D721Med (cell line): ENCODE measurements at regions not wholly inside any gene's neighbourhood (a gene's known extent, or its start where the extent isn't known, plus 50 kb on each side); places are given as distances from the start of the nearest gene placed in this dataset.
"Not testable (repeated sequence)": the region's sequence is repeated elsewhere in the genome, so short reads cannot be mapped to it uniquely, and the experiment has no call there.

Source experiments
- DNase-seq: peaks from one replicate; pipeline ENCODE4 v3.0.0; 2011; ENCODE audit warnings: low spot score; ENCODE audit not compliant: insufficient read length
- FAIRE-seq: peaks from 2 replicates; lab custom pipeline; 2011; peaks lifted over from hg19 to GRCh38; lab: Jason Lieb, UNC
- TF ChIP-seq, protein P1 (sequence below): IDR thresholded peaks from 2 replicates; pipeline ENCODE4 v1.5.1; 2012; ENCODE audit warnings: mild to moderate bottlenecking, control low read depth; ENCODE audit not compliant: insufficient read depth; ENCODE audit errors: missing control alignments

DNA sequence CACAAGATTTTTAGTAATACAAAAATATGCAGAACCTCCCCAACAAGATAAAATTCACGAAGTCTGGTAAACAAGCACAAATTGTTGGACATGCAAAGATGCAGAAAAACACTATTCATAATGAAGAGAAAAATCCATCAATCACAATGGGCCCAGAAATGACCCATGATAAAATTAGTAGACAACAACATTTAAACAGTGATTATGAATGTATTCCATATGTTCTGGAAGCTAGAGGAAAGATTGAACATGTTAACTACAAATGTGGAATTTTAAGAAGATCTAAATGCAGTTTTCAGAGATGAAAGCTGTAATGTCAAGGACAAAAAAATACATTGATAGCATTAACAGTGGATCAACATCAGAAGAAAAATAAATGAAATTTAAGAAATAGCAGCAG is 243.3 kb upstream of the LINC00305 start:
- FAIRE-seq, result peak; percentile 98
- TF ChIP-seq, protein P1, sequence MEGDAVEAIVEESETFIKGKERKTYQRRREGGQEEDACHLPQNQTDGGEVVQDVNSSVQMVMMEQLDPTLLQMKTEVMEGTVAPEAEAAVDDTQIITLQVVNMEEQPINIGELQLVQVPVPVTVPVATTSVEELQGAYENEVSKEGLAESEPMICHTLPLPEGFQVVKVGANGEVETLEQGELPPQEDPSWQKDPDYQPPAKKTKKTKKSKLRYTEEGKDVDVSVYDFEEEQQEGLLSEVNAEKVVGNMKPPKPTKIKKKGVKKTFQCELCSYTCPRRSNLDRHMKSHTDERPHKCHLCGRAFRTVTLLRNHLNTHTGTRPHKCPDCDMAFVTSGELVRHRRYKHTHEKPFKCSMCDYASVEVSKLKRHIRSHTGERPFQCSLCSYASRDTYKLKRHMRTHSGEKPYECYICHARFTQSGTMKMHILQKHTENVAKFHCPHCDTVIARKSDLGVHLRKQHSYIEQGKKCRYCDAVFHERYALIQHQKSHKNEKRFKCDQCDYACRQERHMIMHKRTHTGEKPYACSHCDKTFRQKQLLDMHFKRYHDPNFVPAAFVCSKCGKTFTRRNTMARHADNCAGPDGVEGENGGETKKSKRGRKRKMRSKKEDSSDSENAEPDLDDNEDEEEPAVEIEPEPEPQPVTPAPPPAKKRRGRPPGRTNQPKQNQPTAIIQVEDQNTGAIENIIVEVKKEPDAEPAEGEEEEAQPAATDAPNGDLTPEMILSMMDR, result no peak
- no peak for DNase-seq

DNA sequence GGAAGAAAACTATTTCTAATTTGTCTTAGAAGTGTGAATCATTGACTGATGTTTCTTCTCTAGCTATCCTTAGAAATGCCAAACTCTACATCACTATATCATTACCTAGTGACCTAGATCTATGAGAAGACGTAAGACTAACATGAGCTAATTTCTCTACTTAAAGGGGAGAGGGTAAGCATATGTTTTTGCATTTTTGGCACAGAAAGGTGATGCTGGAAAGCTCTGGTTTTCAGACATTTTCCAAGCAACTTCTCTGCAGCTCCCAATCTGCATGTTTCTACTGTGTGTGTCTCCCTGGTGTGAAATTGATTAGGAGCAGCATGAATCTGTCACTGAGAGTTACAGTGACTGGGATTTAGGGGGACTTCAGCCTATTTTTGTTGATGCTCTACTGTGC is 235.2 kb upstream of the LINC00305 start:
- no peak for DNase-seq
- no peak for FAIRE-seq
- TF ChIP-seq, protein P1, result no peak

DNA sequence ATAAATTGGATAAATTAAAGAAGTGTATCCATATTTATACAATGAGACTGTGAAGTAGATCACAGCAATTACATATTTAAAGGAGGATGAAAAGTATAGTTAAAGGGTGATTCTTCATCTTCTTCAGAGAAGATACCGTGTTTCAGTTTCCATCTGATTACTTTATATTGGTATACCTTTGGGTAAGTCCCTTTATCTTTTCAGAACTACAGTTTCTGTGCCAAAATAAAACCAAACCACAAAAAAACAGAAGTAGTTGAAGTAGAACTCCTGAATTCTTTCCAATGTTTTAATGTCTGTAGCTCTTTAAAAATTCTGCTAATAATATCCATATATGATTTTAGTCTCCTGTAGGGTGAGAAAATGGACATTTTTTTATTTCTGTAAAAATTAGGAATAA is 231.2 kb upstream of the LINC00305 start:
- DNase-seq, result no peak
- FAIRE-seq, result no peak

DNA sequence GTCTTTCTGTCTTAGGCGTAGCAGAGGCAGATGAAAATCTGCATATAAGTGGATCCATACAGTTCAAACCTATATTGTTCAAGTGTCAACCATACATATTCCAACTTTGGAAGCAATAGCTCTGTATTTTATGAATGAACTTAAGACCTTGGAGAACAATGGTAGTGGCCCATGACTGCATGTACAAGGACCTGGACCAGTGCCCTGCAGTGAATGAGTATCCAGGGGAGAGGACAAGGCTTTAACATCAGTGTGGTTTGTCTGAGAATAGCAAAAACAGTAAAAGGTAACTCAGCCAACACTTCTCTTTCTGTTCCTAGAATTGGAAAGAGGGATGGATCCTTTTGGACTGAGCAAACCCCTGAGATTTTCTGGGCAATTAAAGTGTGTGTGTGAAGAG is 230.8 kb upstream of the LINC00305 start:
- TF ChIP-seq, protein P1, result no peak
- FAIRE-seq (no peak), DNase-seq (no peak)

More for the DNA sequence above, 231.2 kb upstream of the LINC00305 start:
- TF ChIP-seq, protein P1, result no peak

DNA sequence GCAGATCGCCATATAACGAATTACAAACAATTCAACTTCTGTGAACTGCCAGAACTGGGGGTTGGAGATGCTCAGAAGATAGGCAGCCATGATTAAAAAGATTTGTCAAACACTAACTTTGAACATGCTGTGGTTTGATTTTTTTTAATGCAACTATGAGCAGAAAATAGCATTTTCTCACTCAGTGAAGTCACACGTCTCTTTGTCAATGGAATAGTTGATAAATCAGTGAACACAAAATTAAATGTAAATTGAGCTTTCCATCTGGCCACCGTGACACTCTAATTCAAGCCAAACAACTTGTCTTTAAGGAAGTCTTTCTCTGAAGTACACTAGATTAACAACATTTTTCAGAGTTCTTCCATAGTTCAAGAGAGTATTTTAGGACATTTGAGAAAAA is 228.6 kb upstream of the LINC00305 start:
- DNase-seq (no peak), FAIRE-seq (no peak)
- TF ChIP-seq, protein P1, result no peak

DNA sequence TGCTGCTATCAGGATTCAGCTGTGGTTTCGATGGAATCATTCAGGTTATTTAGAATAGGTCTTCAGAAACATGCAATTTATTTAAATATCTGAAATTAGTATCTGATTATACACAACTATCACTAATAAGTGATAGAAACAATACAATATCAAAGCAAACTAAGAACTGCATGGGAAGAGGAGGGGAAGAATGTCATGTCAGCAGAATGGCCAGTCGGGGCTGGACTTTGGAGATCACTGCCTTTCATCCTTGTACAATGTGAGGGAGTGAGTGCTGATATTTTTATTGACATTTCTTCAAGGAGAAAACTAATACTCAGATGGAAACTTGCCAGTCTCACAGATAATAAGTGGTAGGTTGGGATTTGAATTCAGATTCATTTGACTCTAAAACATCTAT is 224.0 kb upstream of the LINC00305 start:
- TF ChIP-seq, protein P1, result no peak
- FAIRE-seq (no peak), DNase-seq (no peak)

DNA sequence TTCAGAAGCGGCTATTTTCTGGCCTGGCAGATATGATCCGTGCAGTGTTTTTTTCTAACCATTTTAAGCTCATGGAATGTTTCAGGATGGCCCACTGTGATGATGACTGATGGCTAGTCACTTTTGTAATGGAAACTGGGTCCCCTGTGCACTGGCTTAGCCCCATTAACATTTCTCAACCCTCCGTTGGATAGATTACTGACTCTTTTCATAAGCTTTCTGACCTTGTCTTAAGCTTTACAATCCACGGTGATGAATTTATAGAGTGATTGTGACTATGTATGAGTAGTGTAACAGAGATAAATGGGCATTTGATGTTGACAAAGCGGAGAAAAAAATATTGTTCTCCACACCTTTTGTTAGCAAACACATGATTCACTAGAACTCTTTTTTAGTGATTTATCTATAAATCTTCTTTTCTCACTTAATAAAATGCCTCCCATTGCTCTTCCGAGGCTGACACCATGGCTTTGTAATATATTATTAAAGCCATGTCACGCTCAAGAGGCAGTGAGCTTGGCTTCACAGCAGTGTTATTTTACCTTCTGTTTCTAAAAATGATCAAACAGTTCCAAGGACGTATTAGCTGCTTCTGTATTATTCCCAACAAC is 221.0 kb upstream of the LINC00305 start:
- peak; percentile 97 for FAIRE-seq

More for the DNA sequence above, 221.0 kb upstream of the LINC00305 start:
- DNase-seq, result not testable (repeated sequence)
